H1 (cell line): ENCODE measurements at regions not wholly inside any gene's neighbourhood (a gene's known extent, or its start where the extent isn't known, plus 50 kb on each side); places are given as distances from the start of the nearest gene placed in this dataset.

Experiments used
- BRCA1 ChIP-seq: IDR thresholded peaks from 2 replicates; pipeline ENCODE4 v1.6.1; 2012; ENCODE audit warnings: low read depth, low read length, improper control_type of control experiment
- EZH2 ChIP-seq: fragments of 200-600 bp; sonication (generic); IDR thresholded peaks from 2 replicates; pipeline ENCODE4 v1.7.1; 2012; ENCODE audit warnings: low read depth, mild to moderate bottlenecking, moderate library complexity, low read length, inconsistent platforms; ENCODE audit not compliant: severe bottlenecking
- KDM1A ChIP-seq: fragments of 200-600, 300-600 bp; sonication (generic); IDR thresholded peaks from 2 replicates; pipeline ENCODE4 v1.7.1; 2016; ENCODE audit warnings: mild to moderate bottlenecking, low read length, borderline replicate concordance
- KDM5A ChIP-seq: fragments of 200-600 bp; IDR thresholded peaks from 2 replicates; pipeline ENCODE4 v1.7.1; 2012; ENCODE audit warnings: mild to moderate bottlenecking, low read length, inconsistent platforms, mixed read lengths
- POLR2A ChIP-seq, 2 experiments: IDR thresholded peaks; 1 replicate in 1 of 2; 2 replicates in 1 of 2; pipeline ENCODE4 v1.6.1; 2011; ENCODE audit warnings: low read depth in 2 of 2, low read length in 2 of 2, mild to moderate bottlenecking in 2 of 2; ENCODE audit errors: control extremely low read depth in 1 of 2
- RNF2 ChIP-seq: fragments of 200-900, 300-1000 bp; sonication (generic); IDR thresholded peaks from 2 replicates; pipeline ENCODE4 v1.7.1; 2016; ENCODE audit warnings: borderline replicate concordance, low read depth, mild to moderate bottlenecking, antibody characterized with exemption, low read length; ENCODE audit not compliant: poor library complexity, severe bottlenecking; ENCODE audit errors: missing control alignments
- SRF ChIP-seq: IDR thresholded peaks from 2 replicates; pipeline ENCODE4 v1.6.1; 2011; ENCODE audit warnings: mild to moderate bottlenecking, low read depth, low read length, moderate library complexity
- ZNF274 ChIP-seq: IDR thresholded peaks from 2 replicates; pipeline ENCODE4 v1.7.0; 2012; ENCODE audit warnings: low read length, borderline replicate concordance; ENCODE audit errors: extremely low read depth
- TF ChIP-seq, protein P1 (sequence below), 3 experiments: IDR thresholded peaks; 1 replicate in 2 of 3; 2 replicates in 1 of 3; pipeline versions ENCODE4 v1.5.1 to v1.6.1; 2011; ENCODE audit warnings: low read length in 3 of 3, mild to moderate bottlenecking in 3 of 3, inconsistent platforms in 2 of 3, low read depth in 1 of 3, moderate library complexity in 1 of 3; ENCODE audit not compliant: insufficient read depth in 1 of 3; ENCODE audit errors: control extremely low read depth in 1 of 3
- TF ChIP-seq, protein P2 (sequence below): IDR thresholded peaks from 2 replicates; pipeline ENCODE4 v1.6.1; 2011; ENCODE audit warnings: low read length, improper control_type of control experiment

DNA sequence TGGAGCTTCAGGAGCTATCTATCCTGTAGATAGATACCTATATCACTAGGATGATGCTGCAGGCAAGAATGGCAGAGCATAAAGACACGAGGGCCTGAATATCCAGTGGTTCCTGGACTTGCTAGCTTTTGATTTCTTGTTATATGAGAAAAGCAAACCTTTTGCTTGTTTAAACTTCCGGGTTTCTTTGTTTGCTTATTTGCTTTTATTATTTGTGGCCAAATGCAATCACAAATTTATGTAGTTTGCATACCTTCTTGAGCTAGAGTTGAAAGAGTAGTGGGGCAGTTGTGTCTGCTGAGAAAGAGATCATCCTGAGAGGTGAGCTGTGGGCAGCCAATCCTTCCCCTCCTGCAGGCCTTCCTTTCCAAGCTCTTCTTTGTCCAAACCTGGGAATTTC is 245.7 kb downstream of the AR start:
- TF ChIP-seq, protein P1, sequence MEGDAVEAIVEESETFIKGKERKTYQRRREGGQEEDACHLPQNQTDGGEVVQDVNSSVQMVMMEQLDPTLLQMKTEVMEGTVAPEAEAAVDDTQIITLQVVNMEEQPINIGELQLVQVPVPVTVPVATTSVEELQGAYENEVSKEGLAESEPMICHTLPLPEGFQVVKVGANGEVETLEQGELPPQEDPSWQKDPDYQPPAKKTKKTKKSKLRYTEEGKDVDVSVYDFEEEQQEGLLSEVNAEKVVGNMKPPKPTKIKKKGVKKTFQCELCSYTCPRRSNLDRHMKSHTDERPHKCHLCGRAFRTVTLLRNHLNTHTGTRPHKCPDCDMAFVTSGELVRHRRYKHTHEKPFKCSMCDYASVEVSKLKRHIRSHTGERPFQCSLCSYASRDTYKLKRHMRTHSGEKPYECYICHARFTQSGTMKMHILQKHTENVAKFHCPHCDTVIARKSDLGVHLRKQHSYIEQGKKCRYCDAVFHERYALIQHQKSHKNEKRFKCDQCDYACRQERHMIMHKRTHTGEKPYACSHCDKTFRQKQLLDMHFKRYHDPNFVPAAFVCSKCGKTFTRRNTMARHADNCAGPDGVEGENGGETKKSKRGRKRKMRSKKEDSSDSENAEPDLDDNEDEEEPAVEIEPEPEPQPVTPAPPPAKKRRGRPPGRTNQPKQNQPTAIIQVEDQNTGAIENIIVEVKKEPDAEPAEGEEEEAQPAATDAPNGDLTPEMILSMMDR (IDR thresholded peaks at IDR 0.05; ENCODE audit: control extremely low read depth in 1 of 3, insufficient read depth in 1 of 3, low read depth in 1 of 3, low read length in 3 of 3) = no peak
- TF ChIP-seq BRCA1 (no peak), ZNF274 (no peak), POLR2A (IDR thresholded peaks at IDR 0.05; ENCODE audit: control extremely low read depth in 1 of 2, low read depth in 2 of 2, low read length in 2 of 2) (no peak), KDM5A (no peak), SRF (no peak), EZH2 (no peak), RNF2 (no peak), KDM1A (no peak)
- TF ChIP-seq, protein P2, sequence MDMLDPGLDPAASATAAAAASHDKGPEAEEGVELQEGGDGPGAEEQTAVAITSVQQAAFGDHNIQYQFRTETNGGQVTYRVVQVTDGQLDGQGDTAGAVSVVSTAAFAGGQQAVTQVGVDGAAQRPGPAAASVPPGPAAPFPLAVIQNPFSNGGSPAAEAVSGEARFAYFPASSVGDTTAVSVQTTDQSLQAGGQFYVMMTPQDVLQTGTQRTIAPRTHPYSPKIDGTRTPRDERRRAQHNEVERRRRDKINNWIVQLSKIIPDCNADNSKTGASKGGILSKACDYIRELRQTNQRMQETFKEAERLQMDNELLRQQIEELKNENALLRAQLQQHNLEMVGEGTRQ = no peak
